ENCODE measurements at regions not wholly inside any gene's neighbourhood (a gene's known extent, or its start where the extent isn't known, plus 50 kb on each side); places are given as distances from the start of the nearest gene placed in this dataset.

DNA sequence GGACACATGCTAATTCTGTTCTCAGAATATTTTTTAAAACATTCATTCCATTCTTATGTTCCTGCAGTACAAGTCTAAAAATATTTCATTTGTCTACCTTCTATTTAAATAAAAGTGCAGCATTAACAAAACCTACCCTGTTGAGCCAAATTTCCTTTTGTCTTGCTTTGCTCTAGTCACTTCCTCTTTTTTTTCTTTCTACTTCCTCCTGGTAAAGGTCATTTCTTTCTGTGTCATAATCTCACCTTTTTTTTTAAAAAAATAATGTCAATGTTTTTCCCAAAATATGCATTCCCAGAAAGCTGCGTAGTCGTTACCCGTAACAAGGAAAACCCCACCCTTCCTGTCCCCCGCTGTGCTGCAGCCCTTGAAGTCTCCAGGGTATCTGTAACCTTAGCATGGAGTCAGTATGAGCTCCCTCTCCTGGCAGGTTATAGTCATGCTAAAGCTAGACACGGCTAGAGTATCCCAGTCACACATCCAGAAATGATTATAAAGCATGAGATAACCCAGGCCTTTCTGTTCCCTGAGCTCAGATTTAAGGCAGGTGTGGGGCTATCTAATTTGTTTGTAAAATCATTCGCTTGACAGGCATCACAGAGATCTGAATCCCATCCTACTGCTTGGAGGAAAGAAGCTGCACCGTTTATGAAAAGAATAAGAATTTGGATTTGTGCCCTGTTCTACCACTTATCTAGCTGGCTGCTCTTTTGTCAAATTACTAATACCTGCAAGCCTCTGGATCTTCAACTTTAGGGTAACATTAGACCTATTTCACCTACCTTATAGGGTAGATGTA lies 51.1 kb upstream of the EED start:
- no peaks in the 10 kb centered on the region for H3K27me3 ChIP-seq (ENCODE audit: control insufficient read depth, insufficient read depth, low read length)
- H3K9ac ChIP-seq (ENCODE audit: low read depth, low read length) = peak overlapping the region; percentile 27
- H3K4me3 ChIP-seq (ENCODE audit: low read length) = peak overlapping the region; percentile 25
- H3K4me2 ChIP-seq (ENCODE audit: low read length) = peak overlapping the region; percentile 67
- peaks cover 6% of the 10 kb centered on the region for H3K4me1 ChIP-seq (ENCODE audit: control insufficient read depth, insufficient read depth, low read length)
- no peaks in the 10 kb centered on the region for H3K9me3 ChIP-seq (replicated peaks; ENCODE audit: low read length)
- H3K36me3 ChIP-seq (ENCODE audit: insufficient read depth, low read length) = no peaks in the 10 kb centered on the region

DNA sequence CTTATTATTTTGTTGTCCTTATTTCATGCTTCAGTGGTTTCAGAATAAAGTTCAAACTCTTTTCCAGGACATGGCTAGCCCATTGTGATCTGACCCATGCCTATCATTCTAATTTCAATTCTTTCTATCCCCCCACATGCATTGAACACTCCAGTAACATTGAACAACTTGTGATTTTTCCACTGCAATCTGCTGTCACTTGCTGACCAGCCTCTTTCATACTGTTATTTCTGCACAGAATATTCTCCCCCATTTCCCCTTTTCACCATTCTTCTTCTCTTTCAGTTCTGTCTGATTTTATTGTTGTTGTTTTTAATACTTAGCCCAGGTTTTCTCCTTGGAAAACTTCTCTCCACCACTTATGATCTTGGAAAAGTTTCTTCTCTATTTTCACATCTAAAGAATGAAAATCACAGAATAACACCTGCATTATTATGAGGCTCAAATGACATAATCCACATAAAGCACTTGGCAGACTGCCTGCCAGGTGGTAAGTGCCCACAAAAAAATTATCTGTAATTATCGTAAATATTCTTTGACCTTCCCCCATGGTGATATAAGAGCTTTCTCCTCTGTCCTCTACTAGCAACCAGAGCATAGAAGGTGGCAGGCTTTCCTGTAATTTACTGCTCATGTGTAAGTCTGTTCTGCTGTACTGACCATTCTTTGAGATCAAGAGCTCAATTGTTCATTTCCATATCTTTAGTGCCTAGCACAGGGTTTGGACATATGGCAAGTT lies 51.9 kb upstream of the EED start:
- Histone ChIP-seq H3K36me3 (ENCODE audit: insufficient read depth, low read length) (no peaks in the 10 kb centered on the region), H3K9me3 (replicated peaks; ENCODE audit: low read length) (no peaks in the 10 kb centered on the region), H3K4me2 (ENCODE audit: low read length) (peak overlapping the region; percentile 67), H3K4me1 (ENCODE audit: control insufficient read depth, insufficient read depth, low read length) (peaks cover 6% of the 10 kb centered on the region), H3K27me3 (ENCODE audit: control insufficient read depth, insufficient read depth, low read length) (no peaks in the 10 kb centered on the region), H3K4me3 (ENCODE audit: low read length) (no peak overlapping the region), H3K9ac (ENCODE audit: low read depth, low read length) (peak overlapping the region; percentile 27)

DNA sequence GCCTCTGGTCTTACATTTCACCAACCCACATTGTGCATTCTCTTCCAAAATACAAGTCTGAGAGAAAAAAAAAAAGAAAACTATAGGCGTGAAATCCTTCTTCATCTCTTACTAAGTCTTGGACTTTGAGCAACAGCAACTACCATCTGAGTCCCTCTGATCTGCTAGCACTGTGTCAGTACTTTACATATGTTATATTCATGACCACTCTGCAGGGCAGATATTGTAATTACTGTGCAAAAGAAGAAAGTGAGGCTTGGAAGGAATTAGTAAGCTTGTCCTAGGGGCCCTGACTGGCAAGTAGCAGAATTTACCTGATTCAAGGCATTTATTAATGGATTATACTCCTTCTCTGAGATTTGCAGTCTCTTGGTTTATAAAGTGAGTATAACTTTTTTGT lies 52.7 kb upstream of the EED start:
- Histone ChIP-seq H3K4me3 (ENCODE audit: low read length) (no peak overlapping the region), H3K9ac (ENCODE audit: low read depth, low read length) (no peak overlapping the region)

DNA sequence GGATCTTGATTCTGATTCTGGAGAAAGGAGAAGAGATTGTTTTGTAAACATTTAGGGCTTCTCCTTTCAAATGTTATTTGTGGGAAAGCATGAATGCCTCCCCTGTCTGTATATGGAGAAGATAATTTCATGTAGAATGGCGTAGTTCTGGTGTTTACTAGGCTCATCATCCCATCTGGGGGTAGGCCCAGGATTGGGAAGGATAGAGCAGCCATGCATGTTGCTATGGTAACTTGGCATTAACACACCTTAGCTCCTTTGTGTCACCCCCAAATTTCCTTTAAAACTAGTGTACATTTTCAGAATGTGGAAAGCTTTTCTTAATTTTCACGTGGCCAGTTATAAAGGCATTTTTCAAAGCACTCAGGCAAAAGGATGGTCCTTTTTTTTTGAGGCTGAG lies 57.5 kb upstream of the EED start:
- H3K9me3 ChIP-seq (replicated peaks; ENCODE audit: low read length) = no peaks in the 10 kb centered on the region

More for the DNA sequence above, 52.7 kb upstream of the EED start:
- H3K36me3 ChIP-seq (ENCODE audit: insufficient read depth, low read length) = no peaks in the 10 kb centered on the region
- H3K4me1 ChIP-seq (ENCODE audit: control insufficient read depth, insufficient read depth, low read length) = peaks cover 6% of the 10 kb centered on the region
- no peaks in the 10 kb centered on the region for H3K9me3 ChIP-seq (replicated peaks; ENCODE audit: low read length)
- H3K27me3 ChIP-seq (ENCODE audit: control insufficient read depth, insufficient read depth, low read length) = no peaks in the 10 kb centered on the region
- H3K4me2 ChIP-seq (ENCODE audit: low read length) = no peak overlapping the region

DNA sequence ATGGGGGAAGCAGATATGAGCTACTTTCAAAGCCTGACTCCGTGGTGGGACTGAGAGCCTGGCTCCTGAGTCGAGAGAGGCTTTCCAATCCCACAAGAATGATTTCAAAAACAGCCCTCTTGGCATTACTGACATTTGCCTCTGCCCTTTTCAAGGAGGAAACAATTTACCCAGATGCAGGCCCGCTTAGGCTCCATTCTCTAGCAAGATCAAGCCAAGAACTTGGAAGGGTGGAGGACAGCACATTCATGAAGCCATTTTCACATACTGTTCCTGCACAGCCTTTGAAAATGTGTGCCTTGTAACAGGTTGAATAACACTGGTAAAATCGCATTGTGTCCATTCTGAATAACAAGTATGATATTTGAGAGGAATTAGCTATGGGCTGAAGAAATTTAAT lies 58.2 kb upstream of the EED start:
- Histone ChIP-seq H3K9me3 (replicated peaks; ENCODE audit: low read length) (no peaks in the 10 kb centered on the region), H3K9ac (ENCODE audit: low read depth, low read length) (no peak overlapping the region), H3K4me1 (ENCODE audit: control insufficient read depth, insufficient read depth, low read length) (peaks cover 8% of the 10 kb centered on the region), H3K36me3 (ENCODE audit: insufficient read depth, low read length) (no peaks in the 10 kb centered on the region), H3K4me2 (ENCODE audit: low read length) (no peak overlapping the region), H3K4me3 (ENCODE audit: low read length) (no peak overlapping the region), H3K27me3 (ENCODE audit: control insufficient read depth, insufficient read depth, low read length) (no peaks in the 10 kb centered on the region)

More for the DNA sequence above, 57.5 kb upstream of the EED start:
- Histone ChIP-seq H3K27me3 (ENCODE audit: control insufficient read depth, insufficient read depth, low read length) (no peaks in the 10 kb centered on the region), H3K4me3 (ENCODE audit: low read length) (no peak overlapping the region), H3K4me1 (ENCODE audit: control insufficient read depth, insufficient read depth, low read length) (peaks cover 8% of the 10 kb centered on the region), H3K36me3 (ENCODE audit: insufficient read depth, low read length) (no peaks in the 10 kb centered on the region), H3K9ac (ENCODE audit: low read depth, low read length) (no peak overlapping the region), H3K4me2 (ENCODE audit: low read length) (no peak overlapping the region)

DNA sequence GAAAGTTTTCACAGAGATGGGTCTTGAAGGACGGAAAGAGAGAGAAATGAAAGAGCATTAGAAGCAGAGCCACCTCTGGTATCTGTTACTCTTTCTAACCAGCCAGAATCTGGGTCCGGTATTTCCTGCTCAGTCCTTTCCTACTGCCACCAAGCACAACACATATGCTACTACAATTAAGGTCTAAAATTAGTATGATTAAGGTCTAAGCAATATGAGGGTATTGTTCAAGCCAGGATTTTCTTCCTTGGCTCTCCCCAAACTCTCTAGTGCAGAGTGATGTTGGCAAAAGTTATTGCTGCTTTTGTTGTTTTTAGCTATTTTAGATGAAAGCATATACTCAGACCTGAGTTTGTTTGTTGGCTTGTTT lies 59.2 kb upstream of the EED start:
- Histone ChIP-seq H3K36me3 (ENCODE audit: insufficient read depth, low read length) (no peaks in the 10 kb centered on the region), H3K27me3 (ENCODE audit: control insufficient read depth, insufficient read depth, low read length) (no peaks in the 10 kb centered on the region), H3K4me1 (ENCODE audit: control insufficient read depth, insufficient read depth, low read length) (peaks cover 8% of the 10 kb centered on the region), H3K4me2 (ENCODE audit: low read length) (no peak overlapping the region), H3K9me3 (replicated peaks; ENCODE audit: low read length) (no peaks in the 10 kb centered on the region), H3K4me3 (ENCODE audit: low read length) (no peak overlapping the region), H3K9ac (ENCODE audit: low read depth, low read length) (no peak overlapping the region)

DNA sequence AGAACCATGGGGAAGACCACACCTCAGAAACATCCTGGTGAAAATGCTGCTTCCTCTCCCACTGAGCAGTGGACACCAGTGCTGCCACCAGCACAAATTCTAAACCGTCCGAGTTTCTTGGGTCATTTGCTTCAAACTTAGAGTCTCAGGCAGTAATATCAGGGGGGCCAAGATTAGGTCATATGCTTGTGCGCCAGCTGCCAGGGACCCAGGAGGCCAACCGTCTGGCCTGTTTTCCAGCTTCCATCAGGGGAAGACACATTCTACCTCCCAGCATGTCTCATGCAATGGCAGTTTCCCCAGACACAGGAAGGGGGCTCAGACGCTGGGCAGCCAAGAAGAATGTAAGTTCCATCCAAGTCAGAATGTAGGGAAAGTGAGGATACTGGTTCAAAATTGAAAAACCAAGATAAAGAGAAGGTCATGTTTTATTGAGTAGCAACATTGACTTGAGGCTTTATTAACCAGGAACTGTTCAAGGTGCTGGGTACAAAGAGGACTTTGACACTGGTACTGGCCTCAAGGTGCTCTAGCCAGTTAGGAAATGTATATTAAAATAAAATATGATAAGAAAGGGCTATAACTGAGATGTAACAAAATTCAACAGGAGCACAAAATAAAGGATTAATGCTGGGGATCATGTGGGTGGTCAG lies 59.7 kb upstream of the EED start:
- Histone ChIP-seq H3K4me1 (ENCODE audit: control insufficient read depth, insufficient read depth, low read length) (peaks cover 8% of the 10 kb centered on the region), H3K36me3 (ENCODE audit: insufficient read depth, low read length) (no peaks in the 10 kb centered on the region)

DNA sequence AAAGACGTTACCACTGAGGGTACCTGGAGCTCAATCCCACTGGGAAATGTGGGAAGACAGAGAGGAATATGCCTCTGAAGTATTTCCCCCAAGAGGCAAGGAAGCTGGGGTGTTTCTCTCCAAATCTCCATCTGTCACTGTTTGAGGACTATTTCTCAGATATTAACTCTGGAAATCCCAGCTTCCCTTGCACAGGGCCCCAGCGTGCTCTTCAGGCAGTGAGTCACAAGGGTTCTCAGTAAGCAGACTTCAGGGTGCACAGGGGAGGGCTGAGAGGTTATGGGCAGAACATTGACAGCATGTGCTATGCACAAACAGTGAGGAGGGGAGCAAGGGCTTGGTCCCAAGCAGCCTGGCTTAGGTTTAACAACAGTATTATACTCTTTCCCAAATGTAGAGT lies 60.9 kb upstream of the EED start:
- Histone ChIP-seq H3K4me3 (ENCODE audit: low read length) (no peak overlapping the region), H3K9ac (ENCODE audit: low read depth, low read length) (no peak overlapping the region), H3K27me3 (ENCODE audit: control insufficient read depth, insufficient read depth, low read length) (no peaks in the 10 kb centered on the region), H3K4me2 (ENCODE audit: low read length) (no peak overlapping the region), H3K36me3 (ENCODE audit: insufficient read depth, low read length) (no peaks in the 10 kb centered on the region), H3K4me1 (ENCODE audit: control insufficient read depth, insufficient read depth, low read length) (peaks cover 12% of the 10 kb centered on the region), H3K9me3 (replicated peaks; ENCODE audit: low read length) (no peaks in the 10 kb centered on the region)

More for the DNA sequence above, 59.7 kb upstream of the EED start:
- Histone ChIP-seq H3K4me3 (ENCODE audit: low read length) (no peak overlapping the region), H3K9ac (ENCODE audit: low read depth, low read length) (no peak overlapping the region), H3K27me3 (ENCODE audit: control insufficient read depth, insufficient read depth, low read length) (no peaks in the 10 kb centered on the region), H3K4me2 (ENCODE audit: low read length) (no peak overlapping the region), H3K9me3 (replicated peaks; ENCODE audit: low read length) (no peaks in the 10 kb centered on the region)

DNA sequence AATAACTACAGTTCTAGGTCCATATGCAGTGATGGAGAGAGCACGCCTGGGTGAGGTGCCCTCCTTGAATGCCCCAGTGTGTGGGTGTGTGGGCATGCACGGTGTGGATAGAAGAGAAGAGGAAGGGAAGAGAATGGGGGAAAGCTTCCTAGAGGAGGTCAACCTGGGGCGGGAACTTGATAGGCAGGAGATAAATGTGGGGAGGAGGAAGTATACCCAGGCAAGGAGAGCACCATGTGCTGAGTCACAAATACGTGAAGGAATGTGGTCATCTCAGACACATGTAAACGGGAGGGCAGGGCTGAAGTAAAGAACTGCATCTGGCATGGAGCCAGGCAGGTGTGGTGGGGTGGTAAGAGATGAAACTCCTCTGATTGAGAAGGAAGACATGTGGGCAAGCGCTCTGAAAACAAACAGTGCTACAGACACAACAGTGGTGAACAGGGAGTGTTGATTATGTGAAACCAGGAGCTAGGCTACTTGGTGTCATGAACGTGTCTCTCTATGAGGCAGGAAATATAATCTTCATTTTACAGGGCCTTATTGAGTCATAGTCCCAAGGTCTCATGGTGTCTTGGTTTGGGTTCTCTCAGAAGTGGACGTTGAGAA lies 61.5 kb upstream of the EED start:
- no peaks in the 10 kb centered on the region for H3K9me3 ChIP-seq (replicated peaks; ENCODE audit: low read length)
- no peak overlapping the region for H3K9ac ChIP-seq (ENCODE audit: low read depth, low read length)
- H3K36me3 ChIP-seq (ENCODE audit: insufficient read depth, low read length) = no peaks in the 10 kb centered on the region
- no peak overlapping the region for H3K4me3 ChIP-seq (ENCODE audit: low read length)
- H3K4me1 ChIP-seq (ENCODE audit: control insufficient read depth, insufficient read depth, low read length) = peaks cover 18% of the 10 kb centered on the region
- no peaks in the 10 kb centered on the region for H3K27me3 ChIP-seq (ENCODE audit: control insufficient read depth, insufficient read depth, low read length)
- H3K4me2 ChIP-seq (ENCODE audit: low read length) = no peak overlapping the region

DNA sequence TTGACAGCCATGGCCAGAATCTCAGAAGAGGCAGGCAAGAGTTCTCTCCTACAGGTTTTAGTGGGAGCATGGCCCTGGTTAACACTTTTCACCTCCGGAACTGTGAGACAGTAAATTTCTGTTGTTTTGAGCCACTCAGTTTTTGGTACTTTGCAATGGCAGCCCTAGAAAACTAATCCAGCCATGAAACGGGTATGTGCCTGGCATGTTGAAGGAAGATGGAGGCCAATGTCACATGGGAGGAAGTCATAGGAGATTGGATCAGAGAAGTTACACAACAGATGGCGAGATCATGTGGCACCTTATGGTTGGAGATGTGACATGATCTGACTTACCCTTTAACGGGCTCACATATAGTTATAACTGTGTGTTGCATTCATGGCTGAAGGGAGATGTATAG lies 63.2 kb upstream of the EED start:
- Histone ChIP-seq H3K36me3 (ENCODE audit: insufficient read depth, low read length) (no peaks in the 10 kb centered on the region), H3K4me1 (ENCODE audit: control insufficient read depth, insufficient read depth, low read length) (peaks cover 30% of the 10 kb centered on the region), H3K4me2 (ENCODE audit: low read length) (no peak overlapping the region), H3K9ac (ENCODE audit: low read depth, low read length) (no peak overlapping the region), H3K9me3 (replicated peaks; ENCODE audit: low read length) (no peaks in the 10 kb centered on the region), H3K4me3 (ENCODE audit: low read length) (no peak overlapping the region), H3K27me3 (ENCODE audit: control insufficient read depth, insufficient read depth, low read length) (no peaks in the 10 kb centered on the region)

DNA sequence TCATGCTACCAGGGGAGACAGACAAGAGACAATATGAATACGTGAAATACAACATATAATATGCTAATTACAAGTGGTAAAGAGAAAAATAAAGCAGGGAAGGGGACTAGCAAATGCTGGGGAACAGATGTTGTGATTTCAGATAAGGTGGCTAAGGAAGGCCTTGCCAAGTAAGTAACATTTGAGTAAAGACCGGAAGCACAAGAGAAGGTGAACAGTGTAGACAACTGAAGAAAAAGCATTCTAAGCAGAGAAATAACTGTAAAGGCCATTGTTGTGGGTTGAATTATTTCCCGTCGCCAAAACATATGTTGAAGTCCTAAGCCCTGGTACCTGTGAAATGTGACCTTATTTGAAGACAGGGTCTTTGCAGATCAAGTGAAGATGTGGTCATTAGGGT lies 63.7 kb upstream of the EED start:
- H3K9ac ChIP-seq (ENCODE audit: low read depth, low read length) = no peak overlapping the region
- H3K4me1 ChIP-seq (ENCODE audit: control insufficient read depth, insufficient read depth, low read length) = peaks cover 35% of the 10 kb centered on the region
- no peak overlapping the region for H3K4me3 ChIP-seq (ENCODE audit: low read length)
- no peaks in the 10 kb centered on the region for H3K9me3 ChIP-seq (replicated peaks; ENCODE audit: low read length)
- no peaks in the 10 kb centered on the region for H3K27me3 ChIP-seq (ENCODE audit: control insufficient read depth, insufficient read depth, low read length)
- no peaks in the 10 kb centered on the region for H3K36me3 ChIP-seq (ENCODE audit: insufficient read depth, low read length)
- no peak overlapping the region for H3K4me2 ChIP-seq (ENCODE audit: low read length)

Measured in skeletal muscle satellite cell (primary cell).